HCT116 (cell line): ENCODE measurements at regions not wholly inside any gene's neighbourhood (a gene's known extent, or its start where the extent isn't known, plus 50 kb on each side); places are given as distances from the start of the nearest gene placed in this dataset.

Experiments
- ATAC-seq: fragments of 200-7000 bp; cut with Tn5 transposase; 2 replicates; pipeline ENCODE4 v1.9.1; 2020; ENCODE audit warnings: mild to moderate bottlenecking, moderate library complexity
- BruUV-seq: library from RNA; stranded (reverse); fragments of 400-500 nt; replicated peaks from 2 replicates; lab custom pipeline; 2021; lab: Mats Ljungman, UMichigan
- CTCF ChIA-PET: fragments of 300-600 bp; sonication (Branson Sonifier 250); formaldehyde crosslinking; loops from one replicate; lab custom pipeline; 2021; ENCODE audit warnings: antibody characterized with exemption; lab: Charles Lee
- POLR2A ChIA-PET: fragments of 300-600, 350-600 bp; sonication (Branson Sonifier 250); formaldehyde crosslinking; loops from one replicate; lab custom pipeline; 2021; ENCODE audit warnings: antibody characterized with exemption; lab: Charles Lee
- RAD21 ChIA-PET, 2 experiments: fragments of 300-600 bp; sonication (Branson Sonifier 250); formaldehyde crosslinking; loops; one replicate each; lab custom pipeline; 2023; ENCODE audit warnings: low total read pairs in 2 of 2; ENCODE audit not compliant: uncharacterized antibody in 2 of 2, unreplicated experiment in 2 of 2, low non-redundant PET in 1 of 2; lab: Charles Lee
- DNase-seq: peaks from one replicate; pipeline ENCODE4 v3.0.0-alpha.2; 2010; ENCODE audit warnings: low read depth, low spot score
- H2AFZ ChIP-seq: fragments of 200-600 bp; shearing (Covaris generic), sonication (generic); 2 replicates; pipeline ENCODE4 v1.6.1; 2017; ENCODE audit warnings: low read depth, mixed run types, mixed read lengths, antibody characterized with exemption, low read length; ENCODE audit not compliant: poor library complexity, severe bottlenecking
- H3K27ac ChIP-seq: 2 replicates; pipeline ENCODE4 v1.5.1; 2012; ENCODE audit warnings: low read depth, low read length
- H3K27me3 ChIP-seq: fragments of 200-600 bp; sonication (generic); 2 replicates; pipeline ENCODE4 v1.6.1; 2016; ENCODE audit warnings: mixed run types, low read length, mixed read lengths; ENCODE audit not compliant: insufficient read depth
- H3K36me3 ChIP-seq, 2 experiments: fragments of 200-500 bp in 1 of 2; fragments of 200-600 bp in 1 of 2; sonication (Bioruptor generic) in 1 of 2; sonication (generic) in 1 of 2; 2 replicates each; pipeline versions ENCODE4 v1.5.1 to v1.6.1; 2014 to 2016; ENCODE audit warnings: low read length in 2 of 2, inconsistent platforms in 1 of 2, mixed read lengths in 1 of 2, mixed run types in 1 of 2; ENCODE audit not compliant: insufficient read depth in 2 of 2, control insufficient read depth in 1 of 2
- H3K4me1 ChIP-seq, 2 experiments: fragments of 200-600 bp in 1 of 2; sonication (generic) in 1 of 2; 2 replicates each; pipeline versions ENCODE4 v1.5.1 to v1.6.1; 2012 to 2017; ENCODE audit warnings: low read length in 2 of 2, inconsistent platforms in 1 of 2, mild to moderate bottlenecking in 1 of 2, mixed read lengths in 1 of 2, mixed run types in 1 of 2, moderate library complexity in 1 of 2; ENCODE audit not compliant: insufficient read depth in 2 of 2, control insufficient read depth in 1 of 2
- H3K4me2 ChIP-seq: fragments of 200-600 bp; sonication (generic); 2 replicates; pipeline ENCODE4 v1.6.1; 2017; ENCODE audit warnings: mixed run types, low read length, mixed read lengths
- H3K4me3 ChIP-seq, 2 experiments: fragments of 200-600 bp in 1 of 2; sonication (generic) in 1 of 2; replicated peaks in 1 of 2; 2 replicates each; pipeline ENCODE4 v1.5.1; 2011 to 2016; ENCODE audit warnings: low read length in 2 of 2, control low read depth in 1 of 2, low read depth in 1 of 2, mild to moderate bottlenecking in 1 of 2, mixed read lengths in 1 of 2, mixed run types in 1 of 2
- H3K79me2 ChIP-seq: fragments of 200-600 bp; sonication (generic); 2 replicates; pipeline ENCODE4 v1.6.1; 2017; ENCODE audit warnings: mild to moderate bottlenecking, mixed run types, low read length, moderate library complexity, mixed read lengths; ENCODE audit not compliant: insufficient read depth
- H3K9ac ChIP-seq: fragments of 200-600 bp; sonication (generic); 2 replicates; pipeline ENCODE4 v1.6.1; 2016; ENCODE audit warnings: low read length, mixed read lengths
- H3K9me2 ChIP-seq: fragments of 200-600 bp; sonication (generic), shearing (Covaris generic); 2 replicates; pipeline ENCODE4 v1.6.1; 2017; ENCODE audit warnings: mixed run types, mild to moderate bottlenecking, moderate library complexity; ENCODE audit not compliant: insufficient read depth
- H3K9me3 ChIP-seq, 2 experiments: fragments of 200-500 bp in 1 of 2; fragments of 200-600 bp in 1 of 2; sonication (Bioruptor generic) in 1 of 2; sonication (generic) in 1 of 2; 2 replicates each; pipeline ENCODE4 v1.6.1; 2014 to 2017; ENCODE audit warnings: low read length in 2 of 2, mixed read lengths in 2 of 2, inconsistent platforms in 1 of 2, low read depth in 1 of 2, mild to moderate bottlenecking in 1 of 2, mixed run types in 1 of 2, moderate library complexity in 1 of 2; ENCODE audit not compliant: control insufficient read depth in 1 of 2, insufficient read depth in 1 of 2
- H4K20me1 ChIP-seq: fragments of 200-600 bp; sonication (generic), shearing (Covaris generic); 2 replicates; pipeline ENCODE4 v1.6.1; 2017; ENCODE audit warnings: mixed run types, mild to moderate bottlenecking, moderate library complexity; ENCODE audit not compliant: insufficient read depth
- ATF3 ChIP-seq: IDR thresholded peaks from 2 replicates; pipeline ENCODE4 v1.6.1; 2012
- CEBPB ChIP-seq: IDR thresholded peaks from 2 replicates; pipeline ENCODE4 v1.6.1; 2012; ENCODE audit warnings: low read depth
- CTCF ChIP-seq, 3 experiments: fragments of 200-600 bp in 1 of 3; sonication (generic) in 1 of 3; IDR thresholded peaks in 2 of 3; conservative IDR thresholded peaks in 1 of 3; 2 replicates each; pipeline ENCODE4 v1.5.1; 2012 to 2017; ENCODE audit warnings: low read depth in 2 of 3, low read length in 2 of 3, antibody characterized with exemption in 1 of 3, borderline replicate concordance in 1 of 3, control low read depth in 1 of 3, mild to moderate bottlenecking in 1 of 3, mixed read lengths in 1 of 3, mixed run types in 1 of 3, moderate library complexity in 1 of 3; ENCODE audit not compliant: insufficient read depth in 1 of 3
- EGR1 ChIP-seq: IDR thresholded peaks from 2 replicates; pipeline ENCODE4 v1.6.1; 2012; ENCODE audit warnings: low read depth
- ELF1 ChIP-seq: IDR thresholded peaks from 2 replicates; pipeline ENCODE4 v1.6.1; 2012; ENCODE audit warnings: low read depth, borderline replicate concordance
- EZH2 ChIP-seq: fragments of 200-600 bp; sonication (generic); IDR thresholded peaks from 2 replicates; pipeline ENCODE4 v1.6.1; 2017; ENCODE audit warnings: antibody characterized with exemption, mixed run types
- EZH2phosphoT487 ChIP-seq: fragments of 200-600 bp; IDR thresholded peaks from 2 replicates; pipeline ENCODE4 v1.6.1; 2018; ENCODE audit warnings: antibody characterized with exemption, borderline replicate concordance
- FOSL1 ChIP-seq: IDR thresholded peaks from 2 replicates; pipeline ENCODE4 v1.6.1; 2012; ENCODE audit warnings: low read depth
- JUND ChIP-seq: IDR thresholded peaks from 2 replicates; pipeline ENCODE4 v1.6.1; 2012
- POLR2A ChIP-seq: IDR thresholded peaks from 2 replicates; pipeline ENCODE4 v1.7.0; 2011; ENCODE audit warnings: borderline replicate concordance; ENCODE audit not compliant: insufficient read depth, insufficient read length; ENCODE audit errors: extremely low read depth
- POLR2AphosphoS5 ChIP-seq: IDR thresholded peaks from 2 replicates; pipeline ENCODE4 v1.6.1; 2011; ENCODE audit warnings: mild to moderate bottlenecking, low read depth, low read length, moderate library complexity
- REST ChIP-seq: IDR thresholded peaks from 2 replicates; pipeline ENCODE4 v1.6.1; 2012; ENCODE audit warnings: low read depth
- SIN3A ChIP-seq: IDR thresholded peaks from 2 replicates; pipeline ENCODE4 v1.6.1; 2012; ENCODE audit warnings: low read depth
- SRF ChIP-seq: IDR thresholded peaks from 2 replicates; pipeline ENCODE4 v1.6.1; 2012; ENCODE audit warnings: low read depth
- TCF7L2 ChIP-seq: IDR thresholded peaks from 2 replicates; pipeline ENCODE4 v1.7.0; 2011; ENCODE audit warnings: borderline replicate concordance, inconsistent platforms; ENCODE audit not compliant: insufficient read depth, insufficient read length; ENCODE audit errors: extremely low read depth
- ZBTB33 ChIP-seq: IDR thresholded peaks from 2 replicates; pipeline ENCODE4 v1.6.1; 2011; ENCODE audit warnings: mild to moderate bottlenecking, low read length, moderate library complexity; ENCODE audit not compliant: insufficient replicate concordance; ENCODE audit errors: extremely low read depth
- ZFX ChIP-seq: fragments of 450-650 bp; IDR thresholded peaks from 2 replicates; pipeline ENCODE4 v1.6.1; 2017
- intact Hi-C: fragments of 100-400 bp; cut with micrococcal nuclease; formaldehyde crosslinking; loops from 2 replicates; pipeline ENCODE4 v1.10.0; 2022

GRCh38 chr1:112268408-112268807, 127.6 kb upstream of the CTTNBP2NL start:
- Histone ChIP-seq H3K36me3 (no peaks in the 10 kb centered on the region), H3K9ac (no peak overlapping the region), H3K9me2 (no peaks in the 10 kb centered on the region), H2AFZ (no peak overlapping the region), H3K9me3 (peaks cover 0 to 7% of the 10 kb centered on the region in 2 experiments; a peak in 1 of 4 replicates), H4K20me1 (no peaks in the 10 kb centered on the region), H3K79me2 (no peaks in the 10 kb centered on the region), H3K4me3 (no peak overlapping the region), H3K27me3 (peaks cover 41% of the 10 kb centered on the region), H3K4me1 (no peaks in the 10 kb centered on the region), H3K4me2 (no peak overlapping the region), H3K27ac (no peak overlapping the region)
- no peak for DNase-seq
- BruUV-seq: no TSS peak
- POLR2A ChIA-PET: no interaction called here
- ATAC-seq: no peak
- RAD21 ChIA-PET: no interaction called here
- CTCF ChIA-PET: no interaction called here
- TF ChIP-seq EGR1 (no peak), REST (no peak), ZBTB33 (no peak), ZFX (no peak), ELF1 (no peak), FOSL1 (no peak), TCF7L2 (no peak), EZH2 (no peak), ATF3 (no peak), POLR2A (no peak), CTCF (IDR thresholded peaks at IDR 0.05 in 2 of 3, conservative IDR thresholded peaks at IDR 0.05 in 1 of 3; ENCODE audit: borderline replicate concordance in 1 of 3, insufficient read depth in 1 of 3, low read depth in 2 of 3, low read length in 2 of 3) (no peak), CEBPB (no peak), POLR2AphosphoS5 (no peak), JUND (no peak), SRF (no peak), SIN3A (no peak), EZH2phosphoT487 (no peak)
- intact Hi-C loops: no loop called here
